Endothelial cell of umbilical vein (primary cell): ENCODE measurements at regions not wholly inside any gene's neighbourhood (a gene's known extent, or its start where the extent isn't known, plus 50 kb on each side); places are given as distances from the start of the nearest gene placed in this dataset.

Experiments
- EZH2 ChIP-seq: IDR thresholded peaks from 2 replicates; pipeline ENCODE4 v1.6.1; 2012; ENCODE audit warnings: borderline replicate concordance, low read depth, mild to moderate bottlenecking, moderate library complexity, low read length, inconsistent platforms; ENCODE audit not compliant: severe bottlenecking
- FOS ChIP-seq: IDR thresholded peaks from 2 replicates; pipeline ENCODE4 v1.6.1; 2011; ENCODE audit warnings: mild to moderate bottlenecking, low read length, moderate library complexity, borderline replicate concordance; ENCODE audit not compliant: insufficient read depth
- GATA2 ChIP-seq: IDR thresholded peaks from 2 replicates; pipeline ENCODE4 v1.7.0; 2011; ENCODE audit warnings: low read depth, mild to moderate bottlenecking, moderate library complexity, mixed read lengths, low read length; ENCODE audit not compliant: insufficient read length, insufficient read depth
- JUN ChIP-seq: IDR thresholded peaks from 2 replicates; pipeline ENCODE4 v1.6.1; 2011; ENCODE audit warnings: borderline replicate concordance, low read depth; ENCODE audit not compliant: insufficient read length, insufficient read depth
- MAX ChIP-seq: IDR thresholded peaks from 2 replicates; pipeline ENCODE4 v1.6.1; 2011; ENCODE audit not compliant: insufficient read depth, insufficient read length
- MYC ChIP-seq: IDR thresholded peaks from one replicate; pipeline ENCODE4 v1.6.1; 2011; ENCODE audit warnings: mild to moderate bottlenecking, low read depth, low read length
- POLR2A ChIP-seq: IDR thresholded peaks from 2 replicates; pipeline ENCODE4 v1.6.1; 2012; ENCODE audit warnings: low read depth, mild to moderate bottlenecking, control low read depth, low read length
- POLR2AphosphoS5 ChIP-seq: IDR thresholded peaks from 2 replicates; pipeline ENCODE4 v1.6.1; 2012; ENCODE audit warnings: low read depth, mild to moderate bottlenecking, control low read depth, low read length, moderate library complexity; ENCODE audit not compliant: insufficient read depth
- TF ChIP-seq, protein P1 (sequence below), 2 donors: IDR thresholded peaks; 1 replicate in 1 of 2; 2 replicates in 1 of 2; pipeline ENCODE4 v1.5.1; 2011; ENCODE audit warnings: low read length in 2 of 2, mild to moderate bottlenecking in 2 of 2, moderate library complexity in 2 of 2, control low read depth in 1 of 2, inconsistent platforms in 1 of 2, low read depth in 1 of 2; ENCODE audit not compliant: insufficient read depth in 1 of 2; ENCODE audit errors: extremely low read depth in 1 of 2

GRCh38 chr18:70496353-70497294 is 207.8 kb downstream of the SOCS6 start:
- TF ChIP-seq, protein P1, sequence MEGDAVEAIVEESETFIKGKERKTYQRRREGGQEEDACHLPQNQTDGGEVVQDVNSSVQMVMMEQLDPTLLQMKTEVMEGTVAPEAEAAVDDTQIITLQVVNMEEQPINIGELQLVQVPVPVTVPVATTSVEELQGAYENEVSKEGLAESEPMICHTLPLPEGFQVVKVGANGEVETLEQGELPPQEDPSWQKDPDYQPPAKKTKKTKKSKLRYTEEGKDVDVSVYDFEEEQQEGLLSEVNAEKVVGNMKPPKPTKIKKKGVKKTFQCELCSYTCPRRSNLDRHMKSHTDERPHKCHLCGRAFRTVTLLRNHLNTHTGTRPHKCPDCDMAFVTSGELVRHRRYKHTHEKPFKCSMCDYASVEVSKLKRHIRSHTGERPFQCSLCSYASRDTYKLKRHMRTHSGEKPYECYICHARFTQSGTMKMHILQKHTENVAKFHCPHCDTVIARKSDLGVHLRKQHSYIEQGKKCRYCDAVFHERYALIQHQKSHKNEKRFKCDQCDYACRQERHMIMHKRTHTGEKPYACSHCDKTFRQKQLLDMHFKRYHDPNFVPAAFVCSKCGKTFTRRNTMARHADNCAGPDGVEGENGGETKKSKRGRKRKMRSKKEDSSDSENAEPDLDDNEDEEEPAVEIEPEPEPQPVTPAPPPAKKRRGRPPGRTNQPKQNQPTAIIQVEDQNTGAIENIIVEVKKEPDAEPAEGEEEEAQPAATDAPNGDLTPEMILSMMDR (IDR thresholded peaks at IDR 0.05; ENCODE audit: extremely low read depth in 1 of 2, insufficient read depth in 1 of 2, low read depth in 1 of 2, low read length in 2 of 2), result no peak
- TF ChIP-seq POLR2AphosphoS5 (no peak), EZH2 (no peak), JUN (no peak), POLR2A (no peak), MYC (no peak), MAX (no peak), FOS (no peak), GATA2 (no peak)
